Activated CD8-positive, alpha-beta T cell treated with anti-CD3 and anti-CD28 coated beads, Interleukin-2, amount 10 ng/mL, durations not matched to agents 7 days and 5 days (primary cell): ENCODE measurements at regions not wholly inside any gene's neighbourhood (a gene's known extent, or its start where the extent isn't known, plus 50 kb on each side); places are given as distances from the start of the nearest gene placed in this dataset.
A peak's percentile ranks its signal among the peaks of the same experiment; 100 is the strongest.

Source experiments
- ATAC-seq: fragments of 150-1000 bp; cut with Tn5 transposase; one replicate; pipeline ENCODE4 v1.10.0; 2021; ENCODE audit warnings: moderate library complexity
- CTCF ChIA-PET: fragments of 350-600 bp; sonication (Branson Sonifier 250); formaldehyde crosslinking; loops from one replicate; lab custom pipeline; 2021; ENCODE audit warnings: antibody characterized with exemption; lab: Charles Lee
- POLR2A ChIA-PET: fragments of 350-600 bp; sonication (Branson Sonifier 250); formaldehyde crosslinking; loops from one replicate; lab custom pipeline; 2021; ENCODE audit warnings: antibody characterized with exemption; lab: Charles Lee
- DNase-seq: peaks from one replicate; pipeline ENCODE4 v3.0.0-alpha.2; 2020
- H3K27ac Mint-ChIP-seq: one replicate; pipeline ENCODE4 v1.8.0; 2021; ENCODE audit warnings: mild to moderate bottlenecking, mixed read lengths
- H3K27me3 Mint-ChIP-seq: one replicate; pipeline ENCODE4 v1.8.0; 2021; ENCODE audit warnings: low read depth, mixed read lengths
- H3K36me3 Mint-ChIP-seq: one replicate; pipeline ENCODE4 v1.8.0; 2021; ENCODE audit warnings: low read depth, mixed read lengths
- H3K4me1 Mint-ChIP-seq: one replicate; pipeline ENCODE4 v1.8.0; 2021; ENCODE audit warnings: low read depth, mixed read lengths
- H3K4me3 Mint-ChIP-seq: one replicate; pipeline ENCODE4 v1.8.0; 2021; ENCODE audit warnings: mild to moderate bottlenecking, mixed read lengths
- H3K9me3 Mint-ChIP-seq: one replicate; pipeline ENCODE4 v1.8.0; 2022; ENCODE audit warnings: mixed read lengths; ENCODE audit not compliant: insufficient read depth

- no peaks in the 10 kb centered on the region for H3K9me3 Mint-ChIP-seq
- DNase-seq, result no peak
These were observed 105.8 kb downstream of the ALDH8A1 start for GRCh38 chr6:134844120-134844519.

DNA sequence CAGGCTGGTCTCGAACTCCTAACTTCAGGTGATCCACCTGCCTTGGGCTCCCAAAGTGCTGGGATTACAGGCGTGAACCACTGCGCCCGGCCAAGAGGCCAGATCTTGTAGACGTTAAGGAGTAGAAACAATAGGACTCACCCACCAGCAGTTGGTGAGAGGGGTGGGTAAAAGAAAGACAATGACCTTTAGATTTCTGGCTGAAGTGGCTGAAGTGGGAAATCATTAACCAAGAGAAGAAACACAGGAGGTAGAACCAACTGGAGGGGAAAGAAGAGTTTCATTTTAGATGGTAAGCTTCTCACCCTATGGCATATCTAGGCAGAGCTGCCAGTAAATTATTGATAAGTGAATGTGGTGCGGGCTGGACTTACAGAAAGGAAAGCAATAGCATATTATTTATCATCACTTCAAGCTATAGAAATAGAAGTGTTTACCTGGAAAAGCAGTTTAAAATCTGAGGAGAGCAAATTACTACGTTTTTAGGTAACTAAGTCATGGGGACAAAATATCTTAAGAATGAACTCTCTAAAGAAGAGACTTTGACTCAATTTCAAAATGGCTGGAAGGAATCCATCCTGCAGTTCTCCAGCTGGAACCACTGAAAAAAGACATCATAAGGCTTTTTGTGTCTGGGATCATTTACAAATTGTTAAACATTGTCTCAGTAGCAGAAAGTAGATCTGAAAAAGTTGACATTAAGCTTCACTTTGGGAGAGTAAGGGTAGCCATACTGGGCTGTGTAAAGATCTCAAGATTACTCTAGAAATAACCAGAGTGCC is 109.6 kb downstream of the ALDH8A1 start:
- POLR2A ChIA-PET, result no interaction called here
- no peak for ATAC-seq
- no peaks in the 10 kb centered on the region for H3K36me3 Mint-ChIP-seq
- H3K4me1 Mint-ChIP-seq, result no peaks in the 10 kb centered on the region
- CTCF ChIA-PET, result no interaction called here
- no peaks in the 10 kb centered on the region for H3K9me3 Mint-ChIP-seq
- H3K27ac Mint-ChIP-seq, result no peak overlapping the region
- no peak for DNase-seq
- peaks cover 10% of the 10 kb centered on the region for H3K27me3 Mint-ChIP-seq
- H3K4me3 Mint-ChIP-seq, result no peak overlapping the region

More at GRCh38 chr6:134844120-134844519, 105.8 kb downstream of the ALDH8A1 start:
- ATAC-seq, result no peak
- no peaks in the 10 kb centered on the region for H3K36me3 Mint-ChIP-seq
- no peaks in the 10 kb centered on the region for H3K4me1 Mint-ChIP-seq
- CTCF ChIA-PET, result no interaction called here
- no peak overlapping the region for H3K27ac Mint-ChIP-seq
- H3K4me3 Mint-ChIP-seq, result no peak overlapping the region
- POLR2A ChIA-PET, result no interaction called here
- H3K27me3 Mint-ChIP-seq, result peaks cover 2% of the 10 kb centered on the region

- no peak overlapping the region for H3K4me3 Mint-ChIP-seq
- CTCF ChIA-PET, result interaction anchor here (0.7 to 0.8 kb wide), 2 partner anchors 39 to 912 kb away, joined by 3 read pairs; no protein-coding TSS in a partner anchor
These were observed 113.9 kb downstream of the ALDH8A1 start for GRCh38 chr6:134835993-134836392.

GRCh38 chr6:134830940-134831339 is 119.0 kb downstream of the ALDH8A1 start:
- Mint-ChIP-seq H3K27me3 (no peaks in the 10 kb centered on the region), H3K27ac (no peak overlapping the region), H3K4me1 (no peaks in the 10 kb centered on the region), H3K36me3 (no peaks in the 10 kb centered on the region), H3K9me3 (no peaks in the 10 kb centered on the region), H3K4me3 (no peak overlapping the region)
- DNase-seq (no peak), ATAC-seq (no peak)
- POLR2A ChIA-PET, result no interaction called here
- CTCF ChIA-PET, result interaction anchor here (1.0 to 1.9 kb wide), 3 partner anchors 8 to 734 kb away, joined by 3 to 7 read pairs (median 3); no protein-coding TSS in a partner anchor

More at GRCh38 chr6:134835993-134836392, 113.9 kb downstream of the ALDH8A1 start:
- H3K27me3 Mint-ChIP-seq, result peaks cover 8% of the 10 kb centered on the region
- POLR2A ChIA-PET, result no interaction called here
- no peak overlapping the region for H3K27ac Mint-ChIP-seq
- ATAC-seq, result no peak
- no peaks in the 10 kb centered on the region for H3K4me1 Mint-ChIP-seq
- no peak for DNase-seq
- H3K36me3 Mint-ChIP-seq, result no peaks in the 10 kb centered on the region
- no peaks in the 10 kb centered on the region for H3K9me3 Mint-ChIP-seq

- Mint-ChIP-seq H3K9me3 (no peaks in the 10 kb centered on the region), H3K27ac (no peak overlapping the region), H3K4me3 (no peak overlapping the region), H3K36me3 (no peaks in the 10 kb centered on the region), H3K4me1 (no peaks in the 10 kb centered on the region), H3K27me3 (no peaks in the 10 kb centered on the region)
- DNase-seq, result no peak
- ATAC-seq, result no peak
- ChIA-PET CTCF (interaction anchor here (1.9 kb wide), 1 partner anchor 707 kb away, joined by 7 read pairs; no protein-coding TSS in a partner anchor), POLR2A (no interaction called here)
These were observed 119.7 kb downstream of the ALDH8A1 start for GRCh38 chr6:134830194-134830593.

- POLR2A ChIA-PET, result interaction anchor here (0.7 kb wide), 1 partner anchor 131 kb away, joined by 3 read pairs; no protein-coding TSS in a partner anchor
- no peak overlapping the region for H3K4me3 Mint-ChIP-seq
These were observed 121.3 kb downstream of the ALDH8A1 start for GRCh38 chr6:134828641-134829040.

DNA sequence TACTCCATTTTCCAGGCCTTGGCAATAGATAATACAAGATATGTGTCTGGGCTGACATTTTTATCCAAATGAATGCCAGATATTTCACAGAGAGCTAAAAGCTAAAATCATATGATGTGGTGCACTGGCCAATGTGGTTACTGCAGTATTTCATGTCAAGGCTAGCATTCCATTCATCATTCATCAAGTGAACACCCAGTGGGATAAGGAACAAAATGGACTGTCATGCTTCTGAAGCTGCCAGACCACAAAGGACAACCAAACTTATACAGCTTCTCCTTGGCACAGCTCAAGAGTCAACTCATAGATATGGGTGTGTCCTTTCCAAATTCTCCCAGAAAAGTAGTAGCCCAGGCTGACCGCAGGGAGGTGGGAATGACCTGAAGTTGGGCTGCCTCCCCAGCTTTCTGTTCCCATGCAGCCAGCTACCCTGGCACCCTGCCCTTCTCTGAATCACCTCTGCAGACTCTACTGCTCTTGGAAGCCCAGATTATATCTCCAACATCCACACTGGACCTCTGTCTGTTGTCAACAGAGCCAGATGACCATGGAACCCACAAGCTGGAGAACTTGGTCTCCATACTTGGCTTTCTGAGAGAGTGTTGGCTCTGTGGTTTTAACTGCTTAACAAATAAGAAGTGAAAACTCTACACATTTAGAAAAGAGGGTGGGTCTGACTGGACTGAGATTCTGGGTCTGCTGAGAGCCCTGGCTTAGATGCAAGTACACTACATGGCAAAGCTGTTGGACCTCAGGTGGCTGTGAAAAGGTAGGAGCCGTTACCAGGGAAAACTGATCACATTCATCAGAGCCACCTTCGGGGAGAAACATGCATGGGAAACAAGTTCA is 122.8 kb downstream of the ALDH8A1 start:
- ATAC-seq (no peak), DNase-seq (no peak)
- no peaks in the 10 kb centered on the region for H3K36me3 Mint-ChIP-seq
- H3K27me3 Mint-ChIP-seq, result peaks cover 2% of the 10 kb centered on the region
- ChIA-PET CTCF (interaction anchor here (1.0 to 1.4 kb wide), 3 partner anchors 114 to 703 kb away, joined by 3 to 8 read pairs (median 4); no protein-coding TSS in a partner anchor), POLR2A (no interaction called here)
- H3K4me3 Mint-ChIP-seq, result no peak overlapping the region
- no peaks in the 10 kb centered on the region for H3K4me1 Mint-ChIP-seq
- H3K9me3 Mint-ChIP-seq, result no peaks in the 10 kb centered on the region
- no peak overlapping the region for H3K27ac Mint-ChIP-seq

More at GRCh38 chr6:134828641-134829040, 121.3 kb downstream of the ALDH8A1 start:
- H3K4me1 Mint-ChIP-seq, result no peaks in the 10 kb centered on the region
- H3K36me3 Mint-ChIP-seq, result no peaks in the 10 kb centered on the region
- H3K27me3 Mint-ChIP-seq, result peaks cover 1% of the 10 kb centered on the region
- CTCF ChIA-PET, result no interaction called here
- ATAC-seq (no peak), DNase-seq (no peak)
- H3K27ac Mint-ChIP-seq, result no peak overlapping the region
- H3K9me3 Mint-ChIP-seq, result no peaks in the 10 kb centered on the region

GRCh38 chr6:134823710-134824034 is 126.2 kb downstream of the ALDH8A1 start:
- H3K36me3 Mint-ChIP-seq, result no peaks in the 10 kb centered on the region
- no peaks in the 10 kb centered on the region for H3K9me3 Mint-ChIP-seq
- ATAC-seq, result no peak
- no peaks in the 10 kb centered on the region for H3K4me1 Mint-ChIP-seq
- no peak overlapping the region for H3K4me3 Mint-ChIP-seq
- peaks cover 6% of the 10 kb centered on the region for H3K27me3 Mint-ChIP-seq
- ChIA-PET POLR2A (interaction anchor here (1.1 kb wide), 1 partner anchor 200 kb away, joined by 3 read pairs; no protein-coding TSS in a partner anchor), CTCF (interaction anchor here (0.7 to 5.7 kb wide), 12 partner anchors 8 to 700 kb away, joined by 3 to 43 read pairs (median 6); no protein-coding TSS in a partner anchor)
- no peak overlapping the region for H3K27ac Mint-ChIP-seq
- no peak for DNase-seq

DNA sequence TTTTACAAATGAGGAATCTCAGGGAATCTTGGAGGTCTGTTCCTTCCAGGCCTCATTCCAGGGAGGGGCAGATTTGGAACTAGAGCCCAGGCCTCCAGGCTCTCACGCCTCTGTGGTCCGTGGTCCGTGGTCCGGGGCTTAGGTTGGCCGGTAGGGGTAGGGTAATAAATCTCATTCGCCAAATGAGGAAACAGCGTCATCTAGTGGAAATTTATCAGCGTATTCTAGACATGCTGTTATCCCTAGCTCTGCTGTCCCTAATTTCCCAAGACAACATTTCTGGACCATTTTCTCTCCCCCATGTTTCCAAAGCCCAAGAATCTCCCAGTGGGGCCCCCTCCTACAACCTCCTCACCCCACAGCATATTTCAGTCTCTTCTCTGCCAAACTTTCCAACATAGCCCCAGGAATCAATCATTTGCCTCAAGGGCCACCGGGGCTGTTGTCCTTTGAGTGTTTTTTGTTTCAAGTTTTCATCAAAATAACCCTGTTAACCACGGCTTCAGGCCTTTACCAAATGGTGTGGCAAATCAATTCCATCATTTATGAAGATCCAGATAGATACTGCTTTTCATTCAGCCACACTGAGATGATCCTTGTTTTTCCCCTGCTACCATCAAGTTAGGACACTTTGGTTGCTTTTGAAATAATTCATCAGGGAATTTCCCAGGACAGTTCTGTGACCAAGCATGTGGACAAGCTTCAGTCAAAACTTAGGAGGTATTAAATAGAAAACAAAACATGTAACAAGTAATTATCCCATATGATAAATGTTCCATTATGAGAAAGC is 126.8 kb downstream of the ALDH8A1 start:
- no peak overlapping the region for H3K27ac Mint-ChIP-seq
- no peaks in the 10 kb centered on the region for H3K9me3 Mint-ChIP-seq
- CTCF ChIA-PET, result interaction anchor here (0.6 to 5.7 kb wide), 17 partner anchors 8 to 901 kb away, joined by 3 to 43 read pairs (median 4); no protein-coding TSS in a partner anchor

GRCh38 chr6:134821928-134822864 is 127.7 kb downstream of the ALDH8A1 start:
- Mint-ChIP-seq H3K27ac (no peak overlapping the region), H3K4me3 (no peak overlapping the region), H3K4me1 (no peaks in the 10 kb centered on the region), H3K36me3 (no peaks in the 10 kb centered on the region), H3K27me3 (peaks cover 6% of the 10 kb centered on the region), H3K9me3 (no peaks in the 10 kb centered on the region)
- CTCF ChIA-PET, result interaction anchor here (0.8 to 5.7 kb wide), 13 partner anchors 61 to 712 kb away, joined by 3 to 43 read pairs (median 6); no protein-coding TSS in a partner anchor
- DNase-seq, result no peak
- POLR2A ChIA-PET, result no interaction called here
- ATAC-seq, result no peak

More for the DNA sequence above, 126.8 kb downstream of the ALDH8A1 start:
- Mint-ChIP-seq H3K36me3 (no peaks in the 10 kb centered on the region), H3K4me1 (no peaks in the 10 kb centered on the region), H3K27me3 (peaks cover 6% of the 10 kb centered on the region), H3K4me3 (no peak overlapping the region)
- DNase-seq (peak; percentile 45), ATAC-seq (peak; percentile 90)
- POLR2A ChIA-PET, result interaction anchor here (1.1 kb wide), 1 partner anchor 199 kb away, joined by 3 read pairs; no protein-coding TSS in a partner anchor
